Transverse colon (tissue), 4 donors: ENCODE measurements at regions not wholly inside any gene's neighbourhood (a gene's known extent, or its start where the extent isn't known, plus 50 kb on each side); places are given as distances from the start of the nearest gene placed in this dataset.

Experiments
- CTCF ChIP-seq, 5 experiments: fragments of 200-600 bp in 3 of 5; fragments of 450-650 bp in 2 of 5; sonication (generic) in 3 of 5; IDR thresholded peaks; 1 replicate in 2 of 5; 2 replicates in 3 of 5; pipeline ENCODE4 v1.5.1; 2016 to 2017; ENCODE audit warnings: antibody characterized with exemption in 5 of 5, inconsistent platforms in 3 of 5, mild to moderate bottlenecking in 2 of 5, moderate library complexity in 1 of 5
- EP300 ChIP-seq: sonication (generic); formaldehyde crosslinking; IDR thresholded peaks from one replicate; pipeline ENCODE4 v1.6.1; 2017; ENCODE audit warnings: antibody characterized with exemption, low read depth
- POLR2A ChIP-seq: fragments of 450-650 bp; IDR thresholded peaks from one replicate; pipeline ENCODE4 v1.6.1; 2016; ENCODE audit warnings: antibody characterized with exemption, mild to moderate bottlenecking, moderate library complexity
- POLR2AphosphoS5 ChIP-seq, 3 donors: sonication (generic); formaldehyde crosslinking; IDR thresholded peaks; one replicate each; pipeline ENCODE4 v1.6.1; 2016; ENCODE audit warnings: antibody characterized with exemption in 3 of 3

GRCh38 chr9:22240619-22241018 is 206.0 kb upstream of the DMRTA1 start:
- TF ChIP-seq CTCF (IDR thresholded peaks at IDR 0.05) (no peak), POLR2AphosphoS5 (IDR thresholded peaks at IDR 0.05) (no peak), EP300 (no peak), POLR2A (no peak)
